Upper lobe of left lung (tissue), 6 donors: ENCODE measurements at regions not wholly inside any gene's neighbourhood (a gene's known extent, or its start where the extent isn't known, plus 50 kb on each side); places are given as distances from the start of the nearest gene placed in this dataset.
"Not testable (repeated sequence)": the region's sequence is repeated elsewhere in the genome, so short reads cannot be mapped to it uniquely, and the experiment has no call there.

ENCODE experiments used
- ATAC-seq, 2 donors: fragments of 200-7000 bp; cut with Tn5 transposase; one replicate each; pipeline ENCODE4 v1.9.1; 2022; ENCODE audit warnings: mild to moderate bottlenecking in 2 of 2, moderate library complexity in 2 of 2; ENCODE audit not compliant: low FRiP score in 2 of 2
- DNase-seq, 2 donors: peaks; one replicate each; pipeline ENCODE4 v3.0.0-alpha.2; 2019 to 2020
- H3K27ac ChIP-seq, 4 donors: fragments of 200-600 bp; sonication (generic); one replicate each; pipeline ENCODE4 v1.5.1; 2016 to 2019
- H3K27me3 ChIP-seq, 4 donors: fragments of 200-600 bp; sonication (generic); one replicate each; pipeline ENCODE4 v1.5.1; 2017 to 2019
- H3K36me3 ChIP-seq, 4 donors: fragments of 200-600 bp; sonication (generic); one replicate each; pipeline ENCODE4 v1.5.1; 2016 to 2019
- H3K4me1 ChIP-seq, 4 donors: fragments of 200-600 bp; sonication (generic); one replicate each; pipeline ENCODE4 v1.5.1; 2018 to 2019
- H3K4me3 ChIP-seq, 4 donors: fragments of 200-600 bp; sonication (generic); one replicate each; pipeline ENCODE4 v1.5.1; 2017 to 2019; ENCODE audit warnings: mild to moderate bottlenecking in 2 of 4, moderate library complexity in 1 of 4
- H3K9me3 ChIP-seq, 4 donors: fragments of 200-600 bp; sonication (generic); one replicate each; pipeline ENCODE4 v1.5.1; 2018 to 2019
- EP300 ChIP-seq, 4 donors: sonication (generic); formaldehyde crosslinking; IDR thresholded peaks; one replicate each; pipeline ENCODE4 v1.5.1; 2017; ENCODE audit warnings: antibody characterized with exemption in 4 of 4, control low read depth in 2 of 4
- POLR2A ChIP-seq, 4 donors: fragments of 450-650 bp; IDR thresholded peaks; one replicate each; pipeline ENCODE4 v1.5.1; 2016 to 2017; ENCODE audit warnings: antibody characterized with exemption in 4 of 4, mild to moderate bottlenecking in 2 of 4
- POLR2AphosphoS5 ChIP-seq, 2 donors: sonication (generic); formaldehyde crosslinking; IDR thresholded peaks; one replicate each; pipeline ENCODE4 v1.5.1; 2017; ENCODE audit warnings: antibody characterized with exemption in 2 of 2
- WGBS, 2 donors: methylation state at CpG; one replicate each; pipeline ENCODE4 v1.1.5; 2017 to 2018; 5-methylcytosine and 5-hydroxymethylcytosine counted together
- TF ChIP-seq, protein P1 (sequence below), 6 experiments: fragments of 450-650 bp in 4 of 6; fragments of 200-600 bp in 2 of 6; sonication (generic) in 2 of 6; IDR thresholded peaks; one replicate each; pipeline ENCODE4 v1.5.1; 2016 to 2019; ENCODE audit warnings: antibody characterized with exemption in 6 of 6
- donor health status: DM: no; HTN: no; CAD: no; lungs with moderate emphysema.
- donor health status: DM: no; HTN: yes; CAD: no; lungs with severe emphysema.

- WGBS, 2 donors: 80 to 82% methylated on average over 1 of the region's 1 CpG
- Histone ChIP-seq H3K27me3 (no peaks in the 10 kb centered on the region), H3K36me3 (no peaks in the 10 kb centered on the region), H3K9me3 (no peaks in the 10 kb centered on the region), H3K27ac (no peak overlapping the region), H3K4me3 (no peak overlapping the region), H3K4me1 (no peaks in the 10 kb centered on the region)
- no peak for DNase-seq
- TF ChIP-seq POLR2A (IDR thresholded peaks at IDR 0.05) (no peak), EP300 (IDR thresholded peaks at IDR 0.05) (no peak), POLR2AphosphoS5 (IDR thresholded peaks at IDR 0.05) (no peak)
- TF ChIP-seq, protein P1, sequence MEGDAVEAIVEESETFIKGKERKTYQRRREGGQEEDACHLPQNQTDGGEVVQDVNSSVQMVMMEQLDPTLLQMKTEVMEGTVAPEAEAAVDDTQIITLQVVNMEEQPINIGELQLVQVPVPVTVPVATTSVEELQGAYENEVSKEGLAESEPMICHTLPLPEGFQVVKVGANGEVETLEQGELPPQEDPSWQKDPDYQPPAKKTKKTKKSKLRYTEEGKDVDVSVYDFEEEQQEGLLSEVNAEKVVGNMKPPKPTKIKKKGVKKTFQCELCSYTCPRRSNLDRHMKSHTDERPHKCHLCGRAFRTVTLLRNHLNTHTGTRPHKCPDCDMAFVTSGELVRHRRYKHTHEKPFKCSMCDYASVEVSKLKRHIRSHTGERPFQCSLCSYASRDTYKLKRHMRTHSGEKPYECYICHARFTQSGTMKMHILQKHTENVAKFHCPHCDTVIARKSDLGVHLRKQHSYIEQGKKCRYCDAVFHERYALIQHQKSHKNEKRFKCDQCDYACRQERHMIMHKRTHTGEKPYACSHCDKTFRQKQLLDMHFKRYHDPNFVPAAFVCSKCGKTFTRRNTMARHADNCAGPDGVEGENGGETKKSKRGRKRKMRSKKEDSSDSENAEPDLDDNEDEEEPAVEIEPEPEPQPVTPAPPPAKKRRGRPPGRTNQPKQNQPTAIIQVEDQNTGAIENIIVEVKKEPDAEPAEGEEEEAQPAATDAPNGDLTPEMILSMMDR (IDR thresholded peaks at IDR 0.05): no peak
- no peak for ATAC-seq
These were observed 2667.7 kb upstream of the PCDH20 start for GRCh38 chr13:64083396-64083795.

- Histone ChIP-seq H3K27ac (no peak overlapping the region), H3K4me1 (no peaks in the 10 kb centered on the region), H3K9me3 (no peaks in the 10 kb centered on the region), H3K36me3 (no peaks in the 10 kb centered on the region), H3K4me3 (no peak overlapping the region), H3K27me3 (no peaks in the 10 kb centered on the region)
- TF ChIP-seq POLR2A (IDR thresholded peaks at IDR 0.05): no peak
- TF ChIP-seq EP300 (IDR thresholded peaks at IDR 0.05): no peak
- ATAC-seq (peak; percentile 29 to 47), DNase-seq (peak in 1 of 2 donors; percentile 68)
- 93 to 100% methylated on average over 1 to 13 of the region's 22 CpGs for WGBS, 2 donors
These were observed 2662.9 kb upstream of the PCDH20 start for GRCh38 chr13:64078480-64078936.

DNA sequence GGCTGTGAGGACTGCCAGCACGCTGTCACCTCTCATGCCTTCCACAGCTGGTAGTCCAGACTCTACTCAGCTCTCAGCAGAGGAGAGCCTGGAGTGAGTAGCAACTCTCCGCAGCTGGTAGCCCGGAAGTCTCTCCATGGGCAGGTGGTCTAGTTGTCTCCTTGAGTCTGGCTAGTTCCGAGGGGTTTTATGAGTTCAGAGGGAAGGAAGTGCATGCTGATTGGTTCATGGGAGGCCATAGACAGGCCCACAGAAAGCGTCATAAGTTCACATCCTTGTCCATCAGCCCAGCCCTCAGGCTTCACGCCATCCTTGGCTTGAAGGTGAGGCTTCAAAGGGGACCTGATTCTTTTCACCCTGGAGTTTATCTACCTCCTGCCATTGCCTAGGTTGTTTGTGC, 2662.4 kb upstream of the PCDH20 start:
- no peaks in the 10 kb centered on the region for H3K36me3 ChIP-seq
- H3K9me3 ChIP-seq: no peaks in the 10 kb centered on the region
- TF ChIP-seq POLR2AphosphoS5 (IDR thresholded peaks at IDR 0.05): no peak
- TF ChIP-seq POLR2A (IDR thresholded peaks at IDR 0.05): no peak
- TF ChIP-seq, protein P1 (IDR thresholded peaks at IDR 0.05): no peak
- no peak for TF ChIP-seq EP300 (IDR thresholded peaks at IDR 0.05)
- WGBS, 2 donors: 90 to 98% methylated on average over 5 to 6 of the region's 6 CpGs
- H3K27ac ChIP-seq: no peak overlapping the region
- H3K4me1 ChIP-seq: no peaks in the 10 kb centered on the region
- no peak overlapping the region for H3K4me3 ChIP-seq
- no peaks in the 10 kb centered on the region for H3K27me3 ChIP-seq
- DNase-seq: no peak
- ATAC-seq: no peak

DNA sequence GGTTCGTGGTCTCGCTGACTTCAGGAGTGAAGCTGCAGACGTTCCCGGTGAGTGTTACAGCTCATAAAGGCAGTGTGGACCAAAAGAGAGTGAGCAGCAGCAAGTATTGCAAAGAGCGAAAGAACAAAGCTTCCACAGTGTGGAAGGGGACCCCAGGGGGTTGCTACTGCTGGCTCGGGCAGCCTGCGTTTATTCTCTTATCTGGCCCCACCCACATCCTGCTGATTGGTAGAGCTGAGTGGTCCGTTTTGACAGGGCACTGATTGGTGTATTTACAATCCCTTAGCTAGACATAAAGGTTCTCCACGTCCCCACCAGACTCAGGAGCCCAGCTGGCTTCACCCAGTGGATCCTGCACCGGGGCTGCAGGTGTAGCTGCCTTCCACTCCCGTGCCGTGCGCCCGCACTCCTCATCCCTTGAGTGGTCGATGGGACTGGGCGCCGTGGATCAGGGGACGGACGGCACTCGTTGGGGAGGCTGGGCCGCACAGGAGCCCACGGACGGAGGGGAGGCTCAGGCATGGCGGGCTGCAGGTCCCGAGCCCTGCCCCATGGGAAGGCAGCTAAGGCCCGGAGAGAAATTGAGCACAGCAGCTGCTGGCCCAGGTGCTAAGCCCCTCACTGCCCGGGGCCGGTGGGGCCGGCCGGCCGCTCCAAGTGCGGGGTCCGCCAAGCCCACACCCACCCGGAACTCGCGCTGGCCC, 2661.6 kb upstream of the PCDH20 start:
- WGBS, 2 donors: 90 to 91% methylated on average over 21 to 36 of the region's 36 CpGs
- H3K9me3 ChIP-seq, H3K27ac ChIP-seq, H3K4me3 ChIP-seq, H3K4me1 ChIP-seq, ATAC-seq, H3K27me3 ChIP-seq, H3K36me3 ChIP-seq: not testable (repeated sequence)
- DNase-seq: peak in 1 of 2 donors; percentile 76

- Histone ChIP-seq H3K4me3 (no peak overlapping the region), H3K4me1 (no peaks in the 10 kb centered on the region), H3K27ac (no peak overlapping the region), H3K36me3 (no peaks in the 10 kb centered on the region), H3K27me3 (no peaks in the 10 kb centered on the region), H3K9me3 (no peaks in the 10 kb centered on the region)
- TF ChIP-seq POLR2A (IDR thresholded peaks at IDR 0.05) (no peak), EP300 (IDR thresholded peaks at IDR 0.05) (no peak)
- TF ChIP-seq, protein P1 (IDR thresholded peaks at IDR 0.05): no peak
- 83 to 95% methylated on average over 8 to 12 of the region's 14 CpGs for WGBS, 2 donors
- DNase-seq: peak in 1 of 2 donors; percentile 46
- ATAC-seq: peak in 1 of 2 donors; percentile 43
These were observed 2660.1 kb upstream of the PCDH20 start for GRCh38 chr13:64075543-64076271.
